HCT116 (cell line): ENCODE measurements at regions not wholly inside any gene's neighbourhood (a gene's known extent, or its start where the extent isn't known, plus 50 kb on each side); places are given as distances from the start of the nearest gene placed in this dataset.

Experiments
- ATAC-seq: fragments of 200-7000 bp; cut with Tn5 transposase; 2 replicates; pipeline ENCODE4 v1.9.1; 2020; ENCODE audit warnings: mild to moderate bottlenecking, moderate library complexity
- BruUV-seq: library from RNA; stranded (reverse); fragments of 400-500 nt; replicated peaks from 2 replicates; lab custom pipeline; 2021; lab: Mats Ljungman, UMichigan
- CTCF ChIA-PET: fragments of 300-600 bp; sonication (Branson Sonifier 250); formaldehyde crosslinking; loops from one replicate; lab custom pipeline; 2021; ENCODE audit warnings: antibody characterized with exemption; lab: Charles Lee
- POLR2A ChIA-PET: fragments of 300-600, 350-600 bp; sonication (Branson Sonifier 250); formaldehyde crosslinking; loops from one replicate; lab custom pipeline; 2021; ENCODE audit warnings: antibody characterized with exemption; lab: Charles Lee
- RAD21 ChIA-PET, 2 experiments: fragments of 300-600 bp; sonication (Branson Sonifier 250); formaldehyde crosslinking; loops; one replicate each; lab custom pipeline; 2023; ENCODE audit warnings: low total read pairs in 2 of 2; ENCODE audit not compliant: uncharacterized antibody in 2 of 2, unreplicated experiment in 2 of 2, low non-redundant PET in 1 of 2; lab: Charles Lee
- DNase-seq: peaks from one replicate; pipeline ENCODE4 v3.0.0-alpha.2; 2010; ENCODE audit warnings: low read depth, low spot score
- H2AFZ ChIP-seq: fragments of 200-600 bp; shearing (Covaris generic), sonication (generic); 2 replicates; pipeline ENCODE4 v1.6.1; 2017; ENCODE audit warnings: low read depth, mixed run types, mixed read lengths, antibody characterized with exemption, low read length; ENCODE audit not compliant: poor library complexity, severe bottlenecking
- H3K27ac ChIP-seq: 2 replicates; pipeline ENCODE4 v1.5.1; 2012; ENCODE audit warnings: low read depth, low read length
- H3K27me3 ChIP-seq: fragments of 200-600 bp; sonication (generic); 2 replicates; pipeline ENCODE4 v1.6.1; 2016; ENCODE audit warnings: mixed run types, low read length, mixed read lengths; ENCODE audit not compliant: insufficient read depth
- H3K36me3 ChIP-seq, 2 experiments: fragments of 200-500 bp in 1 of 2; fragments of 200-600 bp in 1 of 2; sonication (Bioruptor generic) in 1 of 2; sonication (generic) in 1 of 2; 2 replicates each; pipeline versions ENCODE4 v1.5.1 to v1.6.1; 2014 to 2016; ENCODE audit warnings: low read length in 2 of 2, inconsistent platforms in 1 of 2, mixed read lengths in 1 of 2, mixed run types in 1 of 2; ENCODE audit not compliant: insufficient read depth in 2 of 2, control insufficient read depth in 1 of 2
- H3K4me1 ChIP-seq, 2 experiments: fragments of 200-600 bp in 1 of 2; sonication (generic) in 1 of 2; 2 replicates each; pipeline versions ENCODE4 v1.5.1 to v1.6.1; 2012 to 2017; ENCODE audit warnings: low read length in 2 of 2, inconsistent platforms in 1 of 2, mild to moderate bottlenecking in 1 of 2, mixed read lengths in 1 of 2, mixed run types in 1 of 2, moderate library complexity in 1 of 2; ENCODE audit not compliant: insufficient read depth in 2 of 2, control insufficient read depth in 1 of 2
- H3K4me2 ChIP-seq: fragments of 200-600 bp; sonication (generic); 2 replicates; pipeline ENCODE4 v1.6.1; 2017; ENCODE audit warnings: mixed run types, low read length, mixed read lengths
- H3K4me3 ChIP-seq, 2 experiments: fragments of 200-600 bp in 1 of 2; sonication (generic) in 1 of 2; replicated peaks in 1 of 2; 2 replicates each; pipeline ENCODE4 v1.5.1; 2011 to 2016; ENCODE audit warnings: low read length in 2 of 2, control low read depth in 1 of 2, low read depth in 1 of 2, mild to moderate bottlenecking in 1 of 2, mixed read lengths in 1 of 2, mixed run types in 1 of 2
- H3K79me2 ChIP-seq: fragments of 200-600 bp; sonication (generic); 2 replicates; pipeline ENCODE4 v1.6.1; 2017; ENCODE audit warnings: mild to moderate bottlenecking, mixed run types, low read length, moderate library complexity, mixed read lengths; ENCODE audit not compliant: insufficient read depth
- H3K9ac ChIP-seq: fragments of 200-600 bp; sonication (generic); 2 replicates; pipeline ENCODE4 v1.6.1; 2016; ENCODE audit warnings: low read length, mixed read lengths
- H3K9me2 ChIP-seq: fragments of 200-600 bp; sonication (generic), shearing (Covaris generic); 2 replicates; pipeline ENCODE4 v1.6.1; 2017; ENCODE audit warnings: mixed run types, mild to moderate bottlenecking, moderate library complexity; ENCODE audit not compliant: insufficient read depth
- H3K9me3 ChIP-seq, 2 experiments: fragments of 200-500 bp in 1 of 2; fragments of 200-600 bp in 1 of 2; sonication (Bioruptor generic) in 1 of 2; sonication (generic) in 1 of 2; 2 replicates each; pipeline ENCODE4 v1.6.1; 2014 to 2017; ENCODE audit warnings: low read length in 2 of 2, mixed read lengths in 2 of 2, inconsistent platforms in 1 of 2, low read depth in 1 of 2, mild to moderate bottlenecking in 1 of 2, mixed run types in 1 of 2, moderate library complexity in 1 of 2; ENCODE audit not compliant: control insufficient read depth in 1 of 2, insufficient read depth in 1 of 2
- H4K20me1 ChIP-seq: fragments of 200-600 bp; sonication (generic), shearing (Covaris generic); 2 replicates; pipeline ENCODE4 v1.6.1; 2017; ENCODE audit warnings: mixed run types, mild to moderate bottlenecking, moderate library complexity; ENCODE audit not compliant: insufficient read depth
- CBX3 ChIP-seq: IDR thresholded peaks from 2 replicates; pipeline ENCODE4 v1.6.1; 2012; ENCODE audit warnings: low read depth
- CEBPB ChIP-seq: IDR thresholded peaks from 2 replicates; pipeline ENCODE4 v1.6.1; 2012; ENCODE audit warnings: low read depth
- EGR1 ChIP-seq: IDR thresholded peaks from 2 replicates; pipeline ENCODE4 v1.6.1; 2012; ENCODE audit warnings: low read depth
- EZH2 ChIP-seq: fragments of 200-600 bp; sonication (generic); IDR thresholded peaks from 2 replicates; pipeline ENCODE4 v1.6.1; 2017; ENCODE audit warnings: antibody characterized with exemption, mixed run types
- JUND ChIP-seq: IDR thresholded peaks from 2 replicates; pipeline ENCODE4 v1.6.1; 2012
- POLR2A ChIP-seq: IDR thresholded peaks from 2 replicates; pipeline ENCODE4 v1.7.0; 2011; ENCODE audit warnings: borderline replicate concordance; ENCODE audit not compliant: insufficient read depth, insufficient read length; ENCODE audit errors: extremely low read depth
- POLR2AphosphoS5 ChIP-seq: IDR thresholded peaks from 2 replicates; pipeline ENCODE4 v1.6.1; 2011; ENCODE audit warnings: mild to moderate bottlenecking, low read depth, low read length, moderate library complexity
- SIN3A ChIP-seq: IDR thresholded peaks from 2 replicates; pipeline ENCODE4 v1.6.1; 2012; ENCODE audit warnings: low read depth
- SP1 ChIP-seq: IDR thresholded peaks from 2 replicates; pipeline ENCODE4 v1.6.1; 2012; ENCODE audit warnings: low read depth
- SRF ChIP-seq: IDR thresholded peaks from 2 replicates; pipeline ENCODE4 v1.6.1; 2012; ENCODE audit warnings: low read depth
- TCF7L2 ChIP-seq: IDR thresholded peaks from 2 replicates; pipeline ENCODE4 v1.7.0; 2011; ENCODE audit warnings: borderline replicate concordance, inconsistent platforms; ENCODE audit not compliant: insufficient read depth, insufficient read length; ENCODE audit errors: extremely low read depth
- YY1 ChIP-seq: IDR thresholded peaks from 2 replicates; pipeline ENCODE4 v1.6.1; 2011; ENCODE audit warnings: low read length, low read depth, moderate library complexity, mild to moderate bottlenecking; ENCODE audit not compliant: insufficient replicate concordance; ENCODE audit errors: extremely low read depth
- intact Hi-C: fragments of 100-400 bp; cut with micrococcal nuclease; formaldehyde crosslinking; loops from 2 replicates; pipeline ENCODE4 v1.10.0; 2022
- TF ChIP-seq, protein P1 (sequence below), 3 experiments: fragments of 200-600 bp in 1 of 3; sonication (generic) in 1 of 3; IDR thresholded peaks in 2 of 3; conservative IDR thresholded peaks in 1 of 3; 2 replicates each; pipeline ENCODE4 v1.5.1; 2012 to 2017; ENCODE audit warnings: low read depth in 2 of 3, low read length in 2 of 3, antibody characterized with exemption in 1 of 3, borderline replicate concordance in 1 of 3, control low read depth in 1 of 3, mild to moderate bottlenecking in 1 of 3, mixed read lengths in 1 of 3, mixed run types in 1 of 3, moderate library complexity in 1 of 3; ENCODE audit not compliant: insufficient read depth in 1 of 3
- TF ChIP-seq, protein P2 (sequence below): IDR thresholded peaks from 2 replicates; pipeline ENCODE4 v1.6.1; 2012
- TF ChIP-seq, protein P3 (sequence below): IDR thresholded peaks from 2 replicates; pipeline ENCODE4 v1.6.1; 2012; ENCODE audit warnings: low read depth
- TF ChIP-seq, protein P4 (sequence below): IDR thresholded peaks from 2 replicates; pipeline ENCODE4 v1.6.1; 2011; ENCODE audit warnings: mild to moderate bottlenecking, low read length, moderate library complexity; ENCODE audit not compliant: insufficient replicate concordance; ENCODE audit errors: extremely low read depth

DNA sequence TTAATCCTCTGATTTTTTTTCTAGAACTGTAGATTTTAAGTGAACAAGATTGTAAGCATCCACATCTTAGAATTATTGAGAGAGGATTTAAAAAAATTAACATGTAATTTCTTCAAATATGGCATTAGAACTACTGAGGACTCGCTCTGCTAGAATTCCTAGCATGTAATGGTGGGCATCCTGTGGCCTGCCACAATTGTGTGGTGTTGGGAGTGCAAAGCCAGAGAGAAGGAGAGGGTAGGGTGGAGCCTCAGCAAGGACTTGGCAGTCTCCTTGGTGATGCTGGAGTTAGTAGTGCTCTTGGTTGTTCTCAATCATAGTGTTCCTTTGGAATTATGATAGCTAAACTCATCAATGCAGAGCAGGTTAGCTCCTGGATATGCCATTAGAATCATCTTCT, 443.9 kb upstream of the TBL1XR1 start:
- H3K4me3 ChIP-seq, result no peak overlapping the region
- H3K36me3 ChIP-seq, result no peaks in the 10 kb centered on the region
- H3K27me3 ChIP-seq, result no peaks in the 10 kb centered on the region
- H3K79me2 ChIP-seq, result no peaks in the 10 kb centered on the region
- BruUV-seq, result no TSS peak
- H3K9me2 ChIP-seq, result no peaks in the 10 kb centered on the region
- no peak overlapping the region for H3K4me2 ChIP-seq
- ChIA-PET CTCF (no interaction called here), RAD21 (no interaction called here), POLR2A (no interaction called here)
- no peak overlapping the region for H2AFZ ChIP-seq
- ATAC-seq, result no peak
- H3K27ac ChIP-seq, result no peak overlapping the region
- DNase-seq, result no peak
- intact Hi-C loops, result no loop called here
- no peak overlapping the region for H3K9ac ChIP-seq
- peaks cover 0 to 5% of the 10 kb centered on the region in 2 experiments; a peak in 2 of 4 replicates for H3K4me1 ChIP-seq
- H3K9me3 ChIP-seq, result no peaks in the 10 kb centered on the region
- no peaks in the 10 kb centered on the region for H4K20me1 ChIP-seq
- TF ChIP-seq, protein P1, sequence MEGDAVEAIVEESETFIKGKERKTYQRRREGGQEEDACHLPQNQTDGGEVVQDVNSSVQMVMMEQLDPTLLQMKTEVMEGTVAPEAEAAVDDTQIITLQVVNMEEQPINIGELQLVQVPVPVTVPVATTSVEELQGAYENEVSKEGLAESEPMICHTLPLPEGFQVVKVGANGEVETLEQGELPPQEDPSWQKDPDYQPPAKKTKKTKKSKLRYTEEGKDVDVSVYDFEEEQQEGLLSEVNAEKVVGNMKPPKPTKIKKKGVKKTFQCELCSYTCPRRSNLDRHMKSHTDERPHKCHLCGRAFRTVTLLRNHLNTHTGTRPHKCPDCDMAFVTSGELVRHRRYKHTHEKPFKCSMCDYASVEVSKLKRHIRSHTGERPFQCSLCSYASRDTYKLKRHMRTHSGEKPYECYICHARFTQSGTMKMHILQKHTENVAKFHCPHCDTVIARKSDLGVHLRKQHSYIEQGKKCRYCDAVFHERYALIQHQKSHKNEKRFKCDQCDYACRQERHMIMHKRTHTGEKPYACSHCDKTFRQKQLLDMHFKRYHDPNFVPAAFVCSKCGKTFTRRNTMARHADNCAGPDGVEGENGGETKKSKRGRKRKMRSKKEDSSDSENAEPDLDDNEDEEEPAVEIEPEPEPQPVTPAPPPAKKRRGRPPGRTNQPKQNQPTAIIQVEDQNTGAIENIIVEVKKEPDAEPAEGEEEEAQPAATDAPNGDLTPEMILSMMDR (IDR thresholded peaks at IDR 0.05 in 2 of 3, conservative IDR thresholded peaks at IDR 0.05 in 1 of 3; ENCODE audit: borderline replicate concordance in 1 of 3, insufficient read depth in 1 of 3, low read depth in 2 of 3, low read length in 2 of 3), result no peak
- TF ChIP-seq SIN3A, result no peak
- no peak for TF ChIP-seq SP1
- no peak for TF ChIP-seq CEBPB
- no peak for TF ChIP-seq POLR2AphosphoS5
- TF ChIP-seq, protein P2, sequence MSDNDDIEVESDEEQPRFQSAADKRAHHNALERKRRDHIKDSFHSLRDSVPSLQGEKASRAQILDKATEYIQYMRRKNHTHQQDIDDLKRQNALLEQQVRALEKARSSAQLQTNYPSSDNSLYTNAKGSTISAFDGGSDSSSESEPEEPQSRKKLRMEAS, result no peak
- no peak for TF ChIP-seq TCF7L2
- TF ChIP-seq CBX3, result no peak
- TF ChIP-seq JUND, result no peak
- TF ChIP-seq POLR2A, result no peak
- TF ChIP-seq, protein P3, sequence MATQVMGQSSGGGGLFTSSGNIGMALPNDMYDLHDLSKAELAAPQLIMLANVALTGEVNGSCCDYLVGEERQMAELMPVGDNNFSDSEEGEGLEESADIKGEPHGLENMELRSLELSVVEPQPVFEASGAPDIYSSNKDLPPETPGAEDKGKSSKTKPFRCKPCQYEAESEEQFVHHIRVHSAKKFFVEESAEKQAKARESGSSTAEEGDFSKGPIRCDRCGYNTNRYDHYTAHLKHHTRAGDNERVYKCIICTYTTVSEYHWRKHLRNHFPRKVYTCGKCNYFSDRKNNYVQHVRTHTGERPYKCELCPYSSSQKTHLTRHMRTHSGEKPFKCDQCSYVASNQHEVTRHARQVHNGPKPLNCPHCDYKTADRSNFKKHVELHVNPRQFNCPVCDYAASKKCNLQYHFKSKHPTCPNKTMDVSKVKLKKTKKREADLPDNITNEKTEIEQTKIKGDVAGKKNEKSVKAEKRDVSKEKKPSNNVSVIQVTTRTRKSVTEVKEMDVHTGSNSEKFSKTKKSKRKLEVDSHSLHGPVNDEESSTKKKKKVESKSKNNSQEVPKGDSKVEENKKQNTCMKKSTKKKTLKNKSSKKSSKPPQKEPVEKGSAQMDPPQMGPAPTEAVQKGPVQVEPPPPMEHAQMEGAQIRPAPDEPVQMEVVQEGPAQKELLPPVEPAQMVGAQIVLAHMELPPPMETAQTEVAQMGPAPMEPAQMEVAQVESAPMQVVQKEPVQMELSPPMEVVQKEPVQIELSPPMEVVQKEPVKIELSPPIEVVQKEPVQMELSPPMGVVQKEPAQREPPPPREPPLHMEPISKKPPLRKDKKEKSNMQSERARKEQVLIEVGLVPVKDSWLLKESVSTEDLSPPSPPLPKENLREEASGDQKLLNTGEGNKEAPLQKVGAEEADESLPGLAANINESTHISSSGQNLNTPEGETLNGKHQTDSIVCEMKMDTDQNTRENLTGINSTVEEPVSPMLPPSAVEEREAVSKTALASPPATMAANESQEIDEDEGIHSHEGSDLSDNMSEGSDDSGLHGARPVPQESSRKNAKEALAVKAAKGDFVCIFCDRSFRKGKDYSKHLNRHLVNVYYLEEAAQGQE, result no peak
- TF ChIP-seq, protein P4, sequence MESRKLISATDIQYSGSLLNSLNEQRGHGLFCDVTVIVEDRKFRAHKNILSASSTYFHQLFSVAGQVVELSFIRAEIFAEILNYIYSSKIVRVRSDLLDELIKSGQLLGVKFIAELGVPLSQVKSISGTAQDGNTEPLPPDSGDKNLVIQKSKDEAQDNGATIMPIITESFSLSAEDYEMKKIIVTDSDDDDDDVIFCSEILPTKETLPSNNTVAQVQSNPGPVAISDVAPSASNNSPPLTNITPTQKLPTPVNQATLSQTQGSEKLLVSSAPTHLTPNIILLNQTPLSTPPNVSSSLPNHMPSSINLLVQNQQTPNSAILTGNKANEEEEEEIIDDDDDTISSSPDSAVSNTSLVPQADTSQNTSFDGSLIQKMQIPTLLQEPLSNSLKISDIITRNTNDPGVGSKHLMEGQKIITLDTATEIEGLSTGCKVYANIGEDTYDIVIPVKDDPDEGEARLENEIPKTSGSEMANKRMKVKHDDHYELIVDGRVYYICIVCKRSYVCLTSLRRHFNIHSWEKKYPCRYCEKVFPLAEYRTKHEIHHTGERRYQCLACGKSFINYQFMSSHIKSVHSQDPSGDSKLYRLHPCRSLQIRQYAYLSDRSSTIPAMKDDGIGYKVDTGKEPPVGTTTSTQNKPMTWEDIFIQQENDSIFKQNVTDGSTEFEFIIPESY, result no peak
- no peak for TF ChIP-seq EZH2
- TF ChIP-seq EGR1, result no peak
- TF ChIP-seq SRF, result no peak
- TF ChIP-seq YY1, result no peak
